Naive B cell (primary cell): ENCODE measurements at regions not wholly inside any gene's neighbourhood (a gene's known extent, or its start where the extent isn't known, plus 50 kb on each side); places are given as distances from the start of the nearest gene placed in this dataset.

Experiments
- ATAC-seq, 2 donors: fragments of 150-1000 bp; cut with Tn5 transposase; 2 replicates each; pipeline ENCODE4 v1.10.0; 2021; ENCODE audit warnings: low read depth in 2 of 2, mild to moderate bottlenecking in 2 of 2, moderate library complexity in 2 of 2
- DNase-seq: peaks from one replicate; pipeline ENCODE4 v3.0.0; 2022
- H3K27ac Mint-ChIP-seq, 6 donors: one replicate each; pipeline ENCODE4 v1.8.0; 2020 to 2022; ENCODE audit warnings: mild to moderate bottlenecking in 6 of 6, mixed read lengths in 6 of 6, moderate library complexity in 5 of 6, inconsistent platforms in 2 of 6
- H3K27me3 Mint-ChIP-seq, 3 donors: one replicate each; pipeline ENCODE4 v1.8.0; 2021 to 2022; ENCODE audit warnings: mixed read lengths in 3 of 3, mild to moderate bottlenecking in 1 of 3
- H3K36me3 Mint-ChIP-seq, 2 donors: one replicate each; pipeline ENCODE4 v1.8.0; 2020 to 2022; ENCODE audit warnings: mixed read lengths in 2 of 2, inconsistent platforms in 1 of 2, mild to moderate bottlenecking in 1 of 2
- H3K4me1 Mint-ChIP-seq, 3 donors: one replicate each; pipeline ENCODE4 v1.8.0; 2020 to 2022; ENCODE audit warnings: mixed read lengths in 3 of 3, inconsistent platforms in 1 of 3, mild to moderate bottlenecking in 1 of 3, moderate library complexity in 1 of 3
- H3K4me3 Mint-ChIP-seq, 8 donors: one replicate each; pipeline ENCODE4 v1.8.0; 2020 to 2022; ENCODE audit warnings: mild to moderate bottlenecking in 8 of 8, mixed read lengths in 8 of 8, moderate library complexity in 8 of 8, inconsistent platforms in 2 of 8
- H3K9me3 Mint-ChIP-seq, 7 donors: one replicate each; pipeline ENCODE4 v1.8.0; 2020 to 2022; ENCODE audit warnings: mixed read lengths in 7 of 7, mild to moderate bottlenecking in 5 of 7, inconsistent platforms in 2 of 7, moderate library complexity in 1 of 7

GRCh38 chr3:9301091-9301490 is 51.6 kb upstream of the SRGAP3 start:
- DNase-seq, result no peak
- Mint-ChIP-seq H3K9me3 (peaks cover 0 to 5% (median 2%) of the 10 kb centered on the region in 7 donors), H3K36me3 (no peaks in the 10 kb centered on the region), H3K4me1 (peaks cover 3 to 8% (median 8%) of the 10 kb centered on the region in 3 donors), H3K4me3 (no peak overlapping the region), H3K27ac (peak overlapping the region in 1 of 6 donors; percentile 57), H3K27me3 (peaks cover 7 to 27% (median 24%) of the 10 kb centered on the region in 3 donors)
- ATAC-seq, result no peak

GRCh38 chr3:9301798-9302197 is 52.4 kb upstream of the SRGAP3 start:
- H3K27ac Mint-ChIP-seq, result no peak overlapping the region
- H3K4me3 Mint-ChIP-seq, result peak overlapping the region in 2 of 8 donors; percentile 35 to 45
- DNase-seq, result no peak
- no peak for ATAC-seq
- peaks cover 8 to 27% (median 24%) of the 10 kb centered on the region in 3 donors for H3K27me3 Mint-ChIP-seq
- peaks cover 0 to 5% (median 2%) of the 10 kb centered on the region in 7 donors for H3K9me3 Mint-ChIP-seq
- H3K4me1 Mint-ChIP-seq, result peaks cover 3 to 8% (median 8%) of the 10 kb centered on the region in 3 donors
- H3K36me3 Mint-ChIP-seq, result no peaks in the 10 kb centered on the region

- Mint-ChIP-seq H3K4me3 (peak overlapping the region in 2 of 8 donors; percentile 24 to 45), H3K27ac (peak overlapping the region in 2 of 6 donors; percentile 12 to 39), H3K4me1 (peaks cover 3 to 8% (median 8%) of the 10 kb centered on the region in 3 donors), H3K9me3 (peaks cover 0 to 5% (median 2%) of the 10 kb centered on the region in 7 donors), H3K27me3 (peaks cover 8 to 30% (median 27%) of the 10 kb centered on the region in 3 donors), H3K36me3 (no peaks in the 10 kb centered on the region)
- ATAC-seq, result peak; percentile 92 to 99
- peak; percentile 65 for DNase-seq
These were observed 53.2 kb upstream of the SRGAP3 start for GRCh38 chr3:9302425-9303181.

GRCh38 chr3:9308298-9308990 is 54.4 kb upstream of the THUMPD3 start:
- Mint-ChIP-seq H3K4me3 (no peak overlapping the region), H3K27me3 (peaks cover 18 to 30% (median 19%) of the 10 kb centered on the region in 3 donors), H3K4me1 (no peaks in the 10 kb centered on the region), H3K9me3 (peaks cover 0 to 2% (median 0%) of the 10 kb centered on the region in 7 donors), H3K27ac (no peak overlapping the region), H3K36me3 (no peaks in the 10 kb centered on the region)
- DNase-seq (no peak), ATAC-seq (no peak)

- Mint-ChIP-seq H3K4me3 (no peak overlapping the region), H3K36me3 (no peaks in the 10 kb centered on the region), H3K9me3 (peaks cover 0 to 2% (median 0%) of the 10 kb centered on the region in 7 donors), H3K27ac (no peak overlapping the region), H3K27me3 (peaks cover 20 to 29% (median 21%) of the 10 kb centered on the region in 3 donors), H3K4me1 (no peaks in the 10 kb centered on the region)
- DNase-seq, result no peak
- no peak for ATAC-seq
These were observed 52.8 kb upstream of the THUMPD3 start for GRCh38 chr3:9310043-9310442.

- Mint-ChIP-seq H3K9me3 (no peaks in the 10 kb centered on the region), H3K4me3 (no peak overlapping the region), H3K4me1 (no peaks in the 10 kb centered on the region), H3K27ac (no peak overlapping the region), H3K36me3 (no peaks in the 10 kb centered on the region), H3K27me3 (peaks cover 16 to 34% (median 18%) of the 10 kb centered on the region in 3 donors)
- ATAC-seq, result no peak
- no peak for DNase-seq
These were observed 51.6 kb upstream of the THUMPD3 start for GRCh38 chr3:9311228-9311627.
